A549 (cell line): ENCODE measurements at regions not wholly inside any gene's neighbourhood (a gene's known extent, or its start where the extent isn't known, plus 50 kb on each side); places are given as distances from the start of the nearest gene placed in this dataset.

Experiments used
- CEBPB ChIP-seq, 2 experiments: fragments of >200 bp in 1 of 2; sonication (Bioruptor Twin) in 1 of 2; formaldehyde crosslinking in 1 of 2; IDR thresholded peaks; 2 replicates each; pipeline ENCODE4 v1.6.1; 2012 to 2016
- TF ChIP-seq, protein P1 (sequence below): fragments of >200 bp; sonication (Bioruptor Twin); formaldehyde crosslinking; IDR thresholded peaks from 3 replicates; pipeline ENCODE4 v1.5.1; 2016

GRCh38 chr3:159174715-159175692 lies 373.1 kb downstream of the MFSD1 start:
- TF ChIP-seq, protein P1, sequence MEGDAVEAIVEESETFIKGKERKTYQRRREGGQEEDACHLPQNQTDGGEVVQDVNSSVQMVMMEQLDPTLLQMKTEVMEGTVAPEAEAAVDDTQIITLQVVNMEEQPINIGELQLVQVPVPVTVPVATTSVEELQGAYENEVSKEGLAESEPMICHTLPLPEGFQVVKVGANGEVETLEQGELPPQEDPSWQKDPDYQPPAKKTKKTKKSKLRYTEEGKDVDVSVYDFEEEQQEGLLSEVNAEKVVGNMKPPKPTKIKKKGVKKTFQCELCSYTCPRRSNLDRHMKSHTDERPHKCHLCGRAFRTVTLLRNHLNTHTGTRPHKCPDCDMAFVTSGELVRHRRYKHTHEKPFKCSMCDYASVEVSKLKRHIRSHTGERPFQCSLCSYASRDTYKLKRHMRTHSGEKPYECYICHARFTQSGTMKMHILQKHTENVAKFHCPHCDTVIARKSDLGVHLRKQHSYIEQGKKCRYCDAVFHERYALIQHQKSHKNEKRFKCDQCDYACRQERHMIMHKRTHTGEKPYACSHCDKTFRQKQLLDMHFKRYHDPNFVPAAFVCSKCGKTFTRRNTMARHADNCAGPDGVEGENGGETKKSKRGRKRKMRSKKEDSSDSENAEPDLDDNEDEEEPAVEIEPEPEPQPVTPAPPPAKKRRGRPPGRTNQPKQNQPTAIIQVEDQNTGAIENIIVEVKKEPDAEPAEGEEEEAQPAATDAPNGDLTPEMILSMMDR, result no peak
- TF ChIP-seq CEBPB (IDR thresholded peaks at IDR 0.05), result no peak
